ENCODE measurements at regions not wholly inside any gene's neighbourhood (a gene's known extent, or its start where the extent isn't known, plus 50 kb on each side); places are given as distances from the start of the nearest gene placed in this dataset.

- TF ChIP-seq POLR2AphosphoS5 (IDR thresholded peaks at IDR 0.05; ENCODE audit: low read depth, low read length), result no peak
- no peak for TF ChIP-seq TAF1 (IDR thresholded peaks at IDR 0.05; ENCODE audit: low read depth, low read length)
- no peak for TF ChIP-seq SPI1 (IDR thresholded peaks at IDR 0.05; ENCODE audit: low read depth, low read length)
- TF ChIP-seq PAX5 (IDR thresholded peaks at IDR 0.05; ENCODE audit: insufficient read depth, low read length, severe bottlenecking), result no peak
- no peak for TF ChIP-seq POU2F2 (IDR thresholded peaks at IDR 0.05; ENCODE audit: low read depth, low read length)
- TF ChIP-seq POLR2A (IDR thresholded peaks at IDR 0.05; ENCODE audit: low read depth, low read length), result no peak
- DNase-seq (ENCODE audit: insufficient read length, low spot score) (no peak), FAIRE-seq (no peak)
These were observed 128.6 kb downstream of the CHIC2 start for GRCh38 chr4:53935780-53936179.

GRCh38 chr4:53932796-53933610 lies 131.4 kb downstream of the CHIC2 start:
- no peak for DNase-seq (ENCODE audit: insufficient read length, low spot score)
- no peak for FAIRE-seq
- TF ChIP-seq POLR2A (IDR thresholded peaks at IDR 0.05; ENCODE audit: low read depth, low read length), result no peak
- no peak for TF ChIP-seq POLR2AphosphoS5 (IDR thresholded peaks at IDR 0.05; ENCODE audit: low read depth, low read length)
- TF ChIP-seq TAF1 (IDR thresholded peaks at IDR 0.05; ENCODE audit: low read depth, low read length), result no peak
- no peak for TF ChIP-seq SPI1 (IDR thresholded peaks at IDR 0.05; ENCODE audit: low read depth, low read length)

- no peak for FAIRE-seq
- TF ChIP-seq POLR2AphosphoS5 (IDR thresholded peaks at IDR 0.05; ENCODE audit: low read depth, low read length) (no peak), PAX5 (IDR thresholded peaks at IDR 0.05; ENCODE audit: insufficient read depth, low read length, severe bottlenecking) (no peak), SPI1 (IDR thresholded peaks at IDR 0.05; ENCODE audit: low read depth, low read length) (no peak), POU2F2 (IDR thresholded peaks at IDR 0.05; ENCODE audit: low read depth, low read length) (no peak), TAF1 (IDR thresholded peaks at IDR 0.05; ENCODE audit: low read depth, low read length) (no peak), POLR2A (IDR thresholded peaks at IDR 0.05; ENCODE audit: low read depth, low read length) (no peak)
- no peak for DNase-seq (ENCODE audit: insufficient read length, low spot score)
These were observed 132.9 kb downstream of the CHIC2 start for GRCh38 chr4:53931461-53931961.

- FAIRE-seq, result peak; percentile 94
- TF ChIP-seq PAX5 (IDR thresholded peaks at IDR 0.05; ENCODE audit: insufficient read depth, low read length, severe bottlenecking) (no peak), POLR2A (IDR thresholded peaks at IDR 0.05; ENCODE audit: low read depth, low read length) (no peak), SPI1 (IDR thresholded peaks at IDR 0.05; ENCODE audit: low read depth, low read length) (no peak), POU2F2 (IDR thresholded peaks at IDR 0.05; ENCODE audit: low read depth, low read length) (no peak), POLR2AphosphoS5 (IDR thresholded peaks at IDR 0.05; ENCODE audit: low read depth, low read length) (no peak)
- peak; percentile 33 for DNase-seq (ENCODE audit: insufficient read length, low spot score)
These were observed 134.2 kb downstream of the CHIC2 start for GRCh38 chr4:53929955-53930798.

GRCh38 chr4:53929311-53929710 lies 135.1 kb downstream of the CHIC2 start:
- FAIRE-seq (no peak), DNase-seq (ENCODE audit: insufficient read length, low spot score) (no peak)
- TF ChIP-seq POU2F2 (IDR thresholded peaks at IDR 0.05; ENCODE audit: low read depth, low read length) (no peak), SPI1 (IDR thresholded peaks at IDR 0.05; ENCODE audit: low read depth, low read length) (no peak), TAF1 (IDR thresholded peaks at IDR 0.05; ENCODE audit: low read depth, low read length) (no peak), POLR2A (IDR thresholded peaks at IDR 0.05; ENCODE audit: low read depth, low read length) (no peak), POLR2AphosphoS5 (IDR thresholded peaks at IDR 0.05; ENCODE audit: low read depth, low read length) (no peak), PAX5 (IDR thresholded peaks at IDR 0.05; ENCODE audit: insufficient read depth, low read length, severe bottlenecking) (no peak)

GRCh38 chr4:53928825-53929224 lies 135.6 kb downstream of the CHIC2 start:
- FAIRE-seq, result no peak
- DNase-seq (ENCODE audit: insufficient read length, low spot score), result no peak
- no peak for TF ChIP-seq SPI1 (IDR thresholded peaks at IDR 0.05; ENCODE audit: low read depth, low read length)
- TF ChIP-seq PAX5 (IDR thresholded peaks at IDR 0.05; ENCODE audit: insufficient read depth, low read length, severe bottlenecking), result no peak
- no peak for TF ChIP-seq POU2F2 (IDR thresholded peaks at IDR 0.05; ENCODE audit: low read depth, low read length)
- TF ChIP-seq POLR2AphosphoS5 (IDR thresholded peaks at IDR 0.05; ENCODE audit: low read depth, low read length), result no peak
- no peak for TF ChIP-seq POLR2A (IDR thresholded peaks at IDR 0.05; ENCODE audit: low read depth, low read length)
- TF ChIP-seq TAF1 (IDR thresholded peaks at IDR 0.05; ENCODE audit: low read depth, low read length), result no peak

GRCh38 chr4:53925050-53925605 lies 139.3 kb downstream of the CHIC2 start:
- FAIRE-seq, result no peak
- no peak for TF ChIP-seq POU2F2 (IDR thresholded peaks at IDR 0.05; ENCODE audit: low read depth, low read length)
- TF ChIP-seq TAF1 (IDR thresholded peaks at IDR 0.05; ENCODE audit: low read depth, low read length), result no peak
- no peak for TF ChIP-seq PAX5 (IDR thresholded peaks at IDR 0.05; ENCODE audit: insufficient read depth, low read length, severe bottlenecking)
- no peak for TF ChIP-seq SPI1 (IDR thresholded peaks at IDR 0.05; ENCODE audit: low read depth, low read length)
- no peak for TF ChIP-seq POLR2A (IDR thresholded peaks at IDR 0.05; ENCODE audit: low read depth, low read length)
- no peak for TF ChIP-seq POLR2AphosphoS5 (IDR thresholded peaks at IDR 0.05; ENCODE audit: low read depth, low read length)
- no peak for DNase-seq (ENCODE audit: insufficient read length, low spot score)

- DNase-seq (ENCODE audit: insufficient read length, low spot score), result no peak
- TF ChIP-seq TAF1 (IDR thresholded peaks at IDR 0.05; ENCODE audit: low read depth, low read length) (no peak), POLR2AphosphoS5 (IDR thresholded peaks at IDR 0.05; ENCODE audit: low read depth, low read length) (no peak), POU2F2 (IDR thresholded peaks at IDR 0.05; ENCODE audit: low read depth, low read length) (no peak), PAX5 (IDR thresholded peaks at IDR 0.05; ENCODE audit: insufficient read depth, low read length, severe bottlenecking) (no peak), SPI1 (IDR thresholded peaks at IDR 0.05; ENCODE audit: low read depth, low read length) (no peak), POLR2A (IDR thresholded peaks at IDR 0.05; ENCODE audit: low read depth, low read length) (no peak)
- no peak for FAIRE-seq
These were observed 139.9 kb downstream of the CHIC2 start for GRCh38 chr4:53924333-53925049.
